OCI-M1 (cell line): ENCODE measurements at regions not wholly inside any gene's neighbourhood (a gene's known extent, or its start where the extent isn't known, plus 50 kb on each side); places are given as distances from the start of the nearest gene placed in this dataset.

Experiments
- DNase-seq: peaks from one replicate; lab custom pipeline; 2025; lab: John Stamatoyannopoulos, UW

GRCh38 chr7:68309271-68309670, 1289.0 kb upstream of the AUTS2 start:
- no peak for DNase-seq

GRCh38 chr7:68309806-68310205, 1288.5 kb upstream of the AUTS2 start:
- DNase-seq = no peak

- DNase-seq = no peak
These were observed 1286.3 kb upstream of the AUTS2 start for GRCh38 chr7:68311958-68312357.

- no peak for DNase-seq
These were observed 1284.5 kb upstream of the AUTS2 start for GRCh38 chr7:68313806-68314205.

GRCh38 chr7:68314208-68314607, 1284.1 kb upstream of the AUTS2 start:
- DNase-seq = no peak

- no peak for DNase-seq
These were observed 1280.8 kb upstream of the AUTS2 start for GRCh38 chr7:68317476-68317875.

GRCh38 chr7:68319061-68319460, 1279.2 kb upstream of the AUTS2 start:
- no peak for DNase-seq

GRCh38 chr7:68321076-68321639, 1277.1 kb upstream of the AUTS2 start:
- no peak for DNase-seq

GRCh38 chr7:68321776-68322496, 1276.3 kb upstream of the AUTS2 start:
- DNase-seq = no peak

GRCh38 chr7:68324621-68325020, 1273.7 kb upstream of the AUTS2 start:
- DNase-seq = no peak

GRCh38 chr7:68334216-68334615, 1264.1 kb upstream of the AUTS2 start:
- no peak for DNase-seq

- no peak for DNase-seq
These were observed 1263.5 kb upstream of the AUTS2 start for GRCh38 chr7:68334636-68335272.

GRCh38 chr7:68336594-68336993, 1261.7 kb upstream of the AUTS2 start:
- no peak for DNase-seq

- DNase-seq = no peak
These were observed 1249.9 kb upstream of the AUTS2 start for GRCh38 chr7:68348401-68348800.

- DNase-seq = no peak
These were observed 1235.3 kb upstream of the AUTS2 start for GRCh38 chr7:68362745-68363518.

- DNase-seq = no peak
These were observed 1233.2 kb upstream of the AUTS2 start for GRCh38 chr7:68364886-68365625.

- DNase-seq = no peak
These were observed 1226.3 kb upstream of the AUTS2 start for GRCh38 chr7:68371985-68372384.

GRCh38 chr7:68376131-68376661, 1222.1 kb upstream of the AUTS2 start:
- DNase-seq = no peak

GRCh38 chr7:68381731-68382130, 1216.5 kb upstream of the AUTS2 start:
- no peak for DNase-seq

- no peak for DNase-seq
These were observed 1213.7 kb upstream of the AUTS2 start for GRCh38 chr7:68384581-68384980.

- DNase-seq = no peak
These were observed 1205.2 kb upstream of the AUTS2 start for GRCh38 chr7:68393051-68393450.

GRCh38 chr7:68394131-68394530, 1204.1 kb upstream of the AUTS2 start:
- no peak for DNase-seq
